Caki2 (cell line): ENCODE measurements at regions not wholly inside any gene's neighbourhood (a gene's known extent, or its start where the extent isn't known, plus 50 kb on each side); places are given as distances from the start of the nearest gene placed in this dataset.

Experiments
- DNase-seq: peaks from one replicate; pipeline ENCODE4 v3.0.0-alpha.2; 2015; ENCODE audit warnings: low read depth
- in situ Hi-C: cut with HindIII; loops from 2 replicates; pipeline ENCODE4 v1.10.0; 2016; ENCODE audit warnings: low sequenced_read_pairs, low pct_unique_long_range_greater_than_20kb, mixed read lengths

DNA sequence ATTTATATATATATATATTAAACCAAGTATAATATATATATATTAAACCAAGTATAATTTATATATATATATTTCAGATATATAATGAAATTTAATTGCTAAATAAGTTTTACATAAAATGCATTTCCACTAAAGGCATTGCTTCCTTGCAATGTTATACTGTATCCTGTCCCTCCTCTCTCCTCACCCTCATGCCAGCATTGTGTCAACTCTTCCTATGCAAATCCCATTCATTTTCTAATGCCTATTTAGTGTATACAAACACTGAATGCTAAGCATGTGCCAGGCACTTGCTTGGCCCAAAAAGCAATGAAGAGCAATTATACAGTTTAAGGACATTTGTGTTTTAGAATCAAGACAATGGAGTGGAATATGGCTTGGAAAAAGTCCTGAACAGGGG lies 71.7 kb upstream of the PRMT6 start:
- in situ Hi-C loops: no loop called here
- no peak for DNase-seq

DNA sequence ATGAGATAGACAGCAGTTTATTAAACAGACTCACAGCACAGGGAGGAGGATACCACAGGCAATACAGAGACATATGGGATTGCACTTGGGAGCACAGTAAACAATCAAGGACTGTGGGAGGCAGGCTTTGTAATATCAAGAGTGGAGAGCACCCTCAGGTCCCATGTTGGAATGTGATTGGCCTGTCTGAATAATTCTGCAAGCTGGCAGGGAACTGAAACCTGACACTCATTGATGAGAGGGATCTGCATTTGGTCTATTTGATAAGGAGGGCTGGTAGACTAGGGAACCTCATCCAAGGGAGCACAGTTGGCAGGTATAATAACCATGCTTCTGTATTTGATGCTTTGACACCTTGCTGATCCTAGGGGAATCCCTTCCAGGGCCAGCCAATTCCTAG lies 69.9 kb upstream of the PRMT6 start:
- in situ Hi-C loops: no loop called here
- DNase-seq: no peak

DNA sequence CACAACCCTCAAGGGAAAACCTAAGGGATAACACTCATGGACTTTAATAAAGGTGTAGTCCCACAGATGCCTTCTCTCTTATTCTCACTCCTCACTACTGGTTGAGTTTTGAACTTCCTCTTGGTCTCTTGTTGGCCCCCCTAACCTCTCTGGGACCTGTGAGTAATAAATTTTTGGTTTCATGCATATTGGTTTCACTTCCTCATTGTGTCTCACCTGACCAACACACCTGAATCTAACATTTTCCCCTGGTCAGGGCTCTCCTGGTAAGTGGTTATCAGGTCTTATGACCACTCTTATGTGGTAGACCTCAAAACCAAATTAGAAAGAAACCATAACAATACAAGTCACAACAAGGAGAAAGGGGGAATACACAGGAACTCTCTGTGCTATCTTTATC lies 60.5 kb upstream of the PRMT6 start:
- in situ Hi-C loops: no loop called here

DNA sequence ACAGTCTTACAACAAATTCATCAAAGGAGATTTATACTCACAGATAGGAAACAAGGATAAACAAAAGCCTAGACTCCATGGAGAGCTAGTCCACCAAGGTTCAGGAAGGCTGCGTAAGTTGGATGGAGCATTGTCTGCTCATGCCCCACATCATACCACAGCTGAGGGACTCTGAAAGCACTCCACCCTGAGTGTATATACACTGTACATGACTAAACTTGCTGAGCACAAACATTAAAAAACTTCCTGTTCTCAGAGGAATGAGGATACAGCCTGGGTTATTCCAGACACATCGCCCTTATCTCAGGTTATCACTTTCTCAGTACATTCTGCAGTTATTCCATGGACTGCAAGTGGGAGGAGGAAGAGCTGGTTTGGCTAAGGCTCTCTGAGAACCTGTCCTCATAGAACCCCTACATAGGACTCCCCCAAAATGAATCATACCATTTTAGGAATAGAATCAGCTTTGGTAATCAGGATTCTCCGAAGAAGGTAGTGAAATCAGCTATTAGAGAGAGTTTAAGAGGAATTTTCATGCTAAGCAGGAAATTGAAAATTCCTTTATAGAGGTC lies 58.0 kb upstream of the PRMT6 start:
- DNase-seq: no peak
- in situ Hi-C loops: no loop called here

More for the DNA sequence above, 60.5 kb upstream of the PRMT6 start:
- no peak for DNase-seq

DNA sequence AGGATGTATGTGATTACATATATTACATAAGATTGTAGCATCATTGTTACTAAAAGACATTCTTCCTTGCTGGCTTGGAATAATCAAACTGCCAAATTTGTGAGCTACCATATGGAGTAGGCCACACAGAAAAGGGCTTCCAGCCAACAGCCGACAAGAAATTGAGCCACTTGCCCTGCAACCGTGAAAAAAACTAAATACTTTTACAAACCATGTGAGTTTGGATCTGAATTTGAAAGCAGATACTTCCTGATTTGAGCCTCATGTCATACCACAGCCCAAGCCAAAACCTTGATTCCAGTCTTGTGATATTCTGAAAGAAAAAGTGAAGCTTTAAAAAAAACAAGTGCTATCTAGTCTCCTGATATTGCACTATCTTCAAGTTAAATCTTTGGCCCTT lies 55.6 kb upstream of the PRMT6 start:
- DNase-seq: no peak
- in situ Hi-C loops: no loop called here

DNA sequence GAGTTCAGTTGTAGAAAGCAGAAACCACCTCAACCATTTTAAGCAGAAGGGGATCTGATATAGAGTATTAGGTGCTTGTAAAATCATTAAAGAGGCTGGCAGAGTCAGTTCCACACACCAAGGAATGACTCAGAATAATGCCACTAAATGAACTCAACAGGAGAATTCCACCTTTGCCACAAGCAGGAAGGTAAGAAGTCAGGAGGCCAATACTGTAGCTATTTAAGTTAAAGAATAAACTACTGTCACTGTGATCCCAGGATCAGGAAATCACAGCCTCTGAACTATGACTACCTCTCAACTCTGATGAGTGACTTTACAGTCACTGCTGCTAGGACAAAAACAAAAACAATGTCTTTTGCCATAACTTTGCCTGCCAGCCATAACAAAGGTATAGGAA lies 52.5 kb upstream of the PRMT6 start:
- in situ Hi-C loops: no loop called here
- DNase-seq: peak; percentile 39

DNA sequence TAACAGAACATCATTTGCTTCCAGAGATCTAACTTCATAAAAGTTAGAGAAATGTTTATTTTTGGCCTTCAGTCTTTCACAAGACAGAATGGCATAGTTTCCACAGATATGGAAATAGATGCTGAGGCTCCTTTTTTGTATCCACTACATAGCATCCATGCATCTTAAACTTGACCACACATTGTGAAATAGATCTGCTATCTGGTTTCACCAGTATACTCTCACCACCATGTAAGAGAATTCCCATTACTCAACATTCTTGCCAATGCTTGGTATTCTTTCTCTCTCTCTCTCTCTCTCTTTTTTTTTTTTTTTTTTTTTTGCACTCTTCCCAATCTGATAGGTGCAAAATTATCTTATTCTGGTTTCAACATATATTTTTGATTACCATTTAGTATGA lies 52.1 kb upstream of the PRMT6 start:
- in situ Hi-C loops: no loop called here
- no peak for DNase-seq
